ENCODE measurements at regions not wholly inside any gene's neighbourhood (a gene's known extent, or its start where the extent isn't known, plus 50 kb on each side); places are given as distances from the start of the nearest gene placed in this dataset.

DNA sequence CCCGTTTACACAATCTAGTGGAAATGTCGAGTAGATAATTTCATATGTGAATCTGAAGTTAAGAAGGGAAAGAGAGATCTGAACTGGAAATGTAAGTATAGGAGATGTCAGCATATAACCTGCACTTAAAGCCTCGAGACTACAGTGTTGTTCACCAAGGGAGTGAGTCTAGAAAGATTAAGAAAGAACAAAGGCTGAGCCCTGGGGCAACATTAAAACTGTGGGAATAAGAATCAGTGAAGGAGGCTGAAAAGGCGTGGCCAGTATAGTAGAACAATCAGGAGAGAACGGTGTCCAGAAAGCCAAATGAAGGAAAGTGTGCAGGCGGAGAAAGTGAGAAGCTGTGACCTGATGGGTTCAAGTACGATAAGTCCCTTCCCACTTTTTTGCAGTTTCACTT lies 118.8 kb upstream of the TENM3 start:
- no peak for DNase-seq

GRCh38 chr4:182126096-182126495 lies 117.1 kb upstream of the TENM3 start:
- no peak for DNase-seq

GRCh38 chr4:182126603-182127002 lies 116.6 kb upstream of the TENM3 start:
- DNase-seq: no peak

GRCh38 chr4:182133033-182133432 lies 110.2 kb upstream of the TENM3 start:
- no peak for DNase-seq

DNA sequence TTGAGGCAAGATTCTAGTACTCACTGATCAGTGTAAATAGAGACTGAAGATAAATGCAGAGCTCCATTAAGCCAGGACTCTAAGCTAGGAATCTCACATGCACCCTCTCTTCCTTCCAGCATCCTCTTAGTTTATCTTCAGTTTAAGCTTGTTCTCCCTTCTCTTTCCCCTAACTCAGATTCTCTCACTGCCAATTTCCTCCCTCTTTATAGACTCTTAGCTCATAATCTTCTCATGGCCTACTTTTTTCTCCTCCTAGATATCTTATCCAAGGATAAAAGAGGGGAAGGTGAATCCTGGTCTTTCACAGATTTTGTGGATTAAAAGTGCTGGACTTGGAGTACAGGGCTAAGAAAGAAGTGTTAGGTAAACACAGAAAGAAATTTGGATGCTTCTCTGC lies 108.9 kb upstream of the TENM3 start:
- DNase-seq: no peak

- no peak for DNase-seq
Measured at GRCh38 chr4:182136201-182136600, 107.0 kb upstream of the TENM3 start.

- DNase-seq: no peak
Measured at GRCh38 chr4:182137343-182137742, 105.9 kb upstream of the TENM3 start.

DNA sequence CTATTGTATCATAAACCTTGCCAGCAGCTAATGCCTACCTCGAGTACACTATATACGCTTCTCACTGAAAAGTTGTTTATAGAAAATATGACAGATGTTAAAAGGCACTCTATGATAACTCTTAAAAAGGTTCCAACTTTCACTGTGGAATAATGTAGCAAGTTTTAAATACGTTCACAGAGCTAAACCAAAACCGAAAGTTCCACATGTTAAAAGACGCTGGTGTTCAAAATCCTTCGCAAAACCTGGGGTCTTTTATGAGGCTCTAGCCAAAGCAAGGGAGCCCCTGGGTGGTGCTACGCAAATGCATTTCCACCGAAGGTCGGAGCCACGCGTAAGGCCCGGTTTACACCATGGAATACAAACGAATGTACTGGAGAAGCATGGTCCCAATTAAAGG lies 103.7 kb upstream of the TENM3 start:
- no peak for DNase-seq

GRCh38 chr4:182140547-182140946 lies 102.7 kb upstream of the TENM3 start:
- DNase-seq: no peak

DNA sequence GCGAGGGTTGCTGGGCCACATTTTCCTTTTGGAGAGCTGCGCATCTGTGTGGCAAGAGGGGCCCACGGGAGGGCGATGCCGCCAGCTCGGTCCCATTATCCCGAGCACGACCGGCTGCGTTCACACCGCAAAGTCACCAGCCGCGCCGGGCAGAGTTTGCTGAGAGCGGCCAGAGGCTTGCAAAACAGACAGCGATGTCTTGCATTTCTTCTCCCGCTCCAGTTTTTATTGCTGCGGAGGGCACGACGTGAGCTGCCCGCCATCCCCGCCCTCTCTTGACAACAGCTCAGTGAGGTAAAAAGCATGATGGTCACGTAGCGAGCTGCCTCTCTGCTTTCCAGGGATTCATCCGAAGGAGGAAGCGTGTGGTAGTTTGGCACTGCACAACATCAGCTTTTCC lies 102.1 kb upstream of the TENM3 start:
- no peak for DNase-seq

- no peak for DNase-seq
Measured at GRCh38 chr4:182142176-182143085, 100.8 kb upstream of the TENM3 start.

DNA sequence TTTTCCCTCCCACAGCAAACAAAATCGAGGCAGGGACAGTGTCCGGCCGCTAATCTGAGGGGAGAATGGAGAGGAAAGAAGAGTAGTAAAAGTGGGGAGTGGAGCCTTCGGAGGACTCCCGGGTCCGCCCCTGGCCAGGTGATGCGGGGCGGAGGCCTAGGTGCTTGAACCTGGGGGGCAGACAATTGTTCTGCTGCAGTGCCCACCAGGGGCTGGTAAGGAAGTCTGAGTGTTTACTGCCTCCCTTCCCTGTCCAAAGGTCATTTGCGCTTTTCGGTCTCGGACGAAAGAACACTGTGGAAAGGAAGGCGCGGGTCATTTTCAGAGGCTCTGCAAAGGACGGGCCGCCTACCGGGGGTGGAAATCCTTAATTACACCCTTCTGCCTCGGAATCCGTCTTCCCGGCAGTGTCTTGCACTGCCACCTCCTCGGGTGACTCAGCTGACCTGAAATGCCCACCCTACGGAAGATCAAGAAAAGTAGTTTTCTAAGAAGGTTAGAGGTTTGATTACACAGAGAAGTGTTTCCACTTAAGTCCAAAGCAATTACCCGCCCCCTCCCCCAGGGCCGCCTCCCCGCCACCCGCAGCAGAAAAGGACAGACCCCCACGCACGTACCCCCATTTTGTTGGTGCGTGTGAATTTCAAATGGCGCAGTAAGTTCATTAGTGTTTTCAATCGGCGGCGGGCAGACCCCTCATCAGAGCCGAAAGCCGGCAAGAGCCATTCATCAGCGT lies 99.9 kb upstream of the TENM3 start:
- DNase-seq: no peak

- no peak for DNase-seq
Measured at GRCh38 chr4:182143822-182144625, 99.2 kb upstream of the TENM3 start.

GRCh38 chr4:182144626-182145333 lies 98.4 kb upstream of the TENM3 start:
- DNase-seq: no peak

DNA sequence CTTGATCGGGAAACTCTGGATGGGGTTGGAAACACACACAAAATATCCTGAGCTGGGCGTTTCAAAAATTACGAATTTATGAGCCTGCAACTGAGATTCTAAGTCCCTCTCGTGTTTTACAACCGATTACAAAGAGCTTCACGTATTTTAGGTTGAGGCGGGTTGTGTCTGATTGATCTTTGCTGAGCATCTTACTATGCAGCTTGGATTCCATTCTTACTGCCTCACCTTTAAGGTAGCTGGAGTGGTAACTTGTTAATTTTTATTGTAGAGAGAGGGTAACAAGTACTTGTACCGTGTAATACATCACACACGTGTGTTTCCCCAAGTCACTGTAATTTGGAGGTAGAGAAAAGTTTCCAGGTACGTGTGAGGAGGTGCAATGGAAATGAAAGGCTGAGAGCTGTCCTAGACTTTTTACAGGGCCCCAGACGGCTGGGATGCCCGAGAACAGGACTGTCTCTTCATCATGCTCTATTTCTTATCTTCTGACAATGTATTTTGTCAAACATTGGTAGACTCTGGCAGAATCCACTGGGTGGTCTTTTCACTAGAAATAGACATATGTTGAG lies 97.8 kb upstream of the TENM3 start:
- DNase-seq: no peak

- DNase-seq: no peak
Measured at GRCh38 chr4:182147391-182147790, 95.8 kb upstream of the TENM3 start.

GRCh38 chr4:182150645-182151044 lies 92.6 kb upstream of the TENM3 start:
- no peak for DNase-seq

- no peak for DNase-seq
Measured at GRCh38 chr4:182155806-182156205, 87.4 kb upstream of the TENM3 start.

DNA sequence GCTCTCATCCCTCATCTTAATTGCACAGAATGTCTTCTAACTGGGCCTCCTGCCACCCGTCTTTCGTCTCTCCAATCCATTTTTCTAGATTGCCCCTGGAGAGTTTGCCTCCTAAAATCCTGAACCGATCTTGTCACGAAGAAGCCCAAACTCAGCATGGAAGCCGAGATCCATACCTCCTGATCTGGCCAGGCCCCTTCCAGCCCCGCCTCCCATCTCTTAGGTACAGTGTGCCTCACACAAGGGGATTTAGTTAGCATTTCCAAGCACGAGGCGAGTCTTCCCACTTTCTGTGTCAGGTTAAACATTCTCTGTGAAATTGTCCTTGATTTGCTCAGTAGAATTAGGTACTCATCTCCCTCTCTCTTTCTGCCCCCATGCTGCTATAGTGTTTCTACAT lies 80.0 kb upstream of the TENM3 start:
- no peak for DNase-seq

DNA sequence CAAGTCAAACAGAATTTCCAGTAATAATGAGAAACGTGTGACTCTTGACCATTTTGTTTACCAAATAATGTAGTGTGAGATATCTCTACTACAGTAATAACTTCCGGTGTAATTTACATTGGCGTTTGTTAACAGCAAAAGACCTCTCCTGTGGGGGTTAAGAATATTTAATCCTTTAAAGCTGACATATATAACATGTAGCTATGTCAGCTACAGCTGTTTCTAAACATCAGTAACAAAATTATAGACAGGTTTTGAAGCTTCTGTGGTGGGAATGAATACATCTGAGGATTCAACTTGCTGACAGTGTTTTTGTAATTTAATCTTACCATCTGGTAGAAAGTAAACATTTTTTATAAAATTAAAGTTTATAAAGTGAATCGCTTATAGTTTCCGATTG lies 73.6 kb upstream of the TENM3 start:
- no peak for DNase-seq

GRCh38 chr4:182169987-182170386 lies 73.2 kb upstream of the TENM3 start:
- no peak for DNase-seq

GRCh38 chr4:182170417-182170935 lies 72.7 kb upstream of the TENM3 start:
- no peak for DNase-seq
